Fibroblast of the aortic adventitia (primary cell): ENCODE measurements at regions not wholly inside any gene's neighbourhood (a gene's known extent, or its start where the extent isn't known, plus 50 kb on each side); places are given as distances from the start of the nearest gene placed in this dataset.

Source experiments
- DNase-seq: peaks from one replicate; pipeline ENCODE4 v3.0.0-alpha.2; 2010; ENCODE audit warnings: low read depth
- H3K4me3 ChIP-seq: 2 replicates; pipeline ENCODE4 v1.5.1; 2011; ENCODE audit warnings: low read depth, mild to moderate bottlenecking, control low read depth, low read length, moderate library complexity
- CTCF ChIP-seq: IDR thresholded peaks from 2 replicates; pipeline ENCODE4 v1.5.1; 2011; ENCODE audit warnings: mild to moderate bottlenecking, low read length, control low read depth, inconsistent platforms; ENCODE audit not compliant: insufficient read depth

GRCh38 chr10:111993321-111993720 lies 190.2 kb downstream of the GPAM start:
- no peak overlapping the region for H3K4me3 ChIP-seq
- no peak for TF ChIP-seq CTCF
- DNase-seq = no peak

DNA sequence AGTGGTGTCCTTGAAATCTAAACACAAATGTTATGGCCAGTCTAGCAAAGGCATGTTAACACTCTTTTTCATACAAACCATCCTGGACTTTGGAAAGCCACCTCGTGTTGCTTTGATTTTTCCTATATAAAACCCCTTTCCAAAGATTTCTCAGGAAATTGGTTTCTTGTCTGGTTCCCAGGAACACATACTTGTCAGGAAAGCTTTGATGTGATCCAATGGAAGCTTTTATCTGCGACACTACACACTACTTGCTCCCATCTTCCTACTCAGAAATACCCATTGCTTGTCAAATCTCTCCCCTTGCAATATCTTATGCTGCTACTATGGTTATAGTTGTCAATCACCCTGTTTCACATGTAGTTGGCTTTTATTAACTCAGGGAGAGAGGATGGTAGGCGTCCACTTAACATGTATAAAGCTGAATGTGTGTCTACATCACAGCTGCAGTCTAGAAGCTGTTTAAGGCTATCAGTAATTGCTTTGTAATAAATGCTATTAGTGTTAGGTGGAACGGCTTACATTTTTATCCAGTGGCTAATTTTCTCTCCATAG lies 189.6 kb downstream of the GPAM start:
- no peak overlapping the region for H3K4me3 ChIP-seq
- no peak for DNase-seq
- no peak for TF ChIP-seq CTCF

DNA sequence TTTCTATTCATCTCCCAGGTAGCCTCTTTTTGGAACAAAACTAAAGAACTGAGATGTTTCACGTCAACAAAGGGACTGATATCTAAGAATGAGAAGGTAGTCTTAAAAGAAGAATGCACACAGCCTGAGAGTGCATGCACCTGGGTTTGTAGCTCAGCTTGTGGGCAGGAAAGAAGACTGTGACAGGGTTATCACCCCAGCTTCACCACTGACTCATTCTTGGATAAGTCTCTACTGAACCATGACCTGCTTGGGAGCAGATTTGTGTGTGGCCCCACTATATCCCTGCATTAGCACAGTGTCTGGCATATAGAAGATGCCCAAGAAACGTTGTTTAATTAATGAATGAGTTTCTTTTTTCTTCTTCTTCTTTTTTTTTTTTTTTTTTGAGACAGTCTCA lies 187.5 kb downstream of the GPAM start:
- DNase-seq = no peak
- TF ChIP-seq CTCF = no peak
- no peak overlapping the region for H3K4me3 ChIP-seq

DNA sequence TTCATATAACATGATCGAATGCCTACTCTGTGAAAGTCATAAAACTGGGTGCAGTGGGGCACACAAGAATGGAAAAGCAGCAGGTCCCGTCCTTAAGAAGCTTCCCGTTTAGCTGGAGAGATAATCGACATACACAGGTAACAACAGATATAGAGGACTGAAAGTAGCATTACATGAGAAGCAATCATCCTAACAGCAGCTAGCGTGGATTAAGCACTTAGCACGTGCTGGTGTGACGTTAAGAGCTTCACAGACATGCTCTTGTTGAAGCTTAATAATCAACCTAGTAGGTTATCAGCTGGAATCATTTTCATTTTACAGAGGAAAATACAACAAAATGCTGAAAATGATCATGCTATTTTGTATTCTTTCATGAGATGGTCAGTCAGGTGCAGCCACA lies 184.8 kb downstream of the GPAM start:
- no peak overlapping the region for H3K4me3 ChIP-seq
- no peak for DNase-seq
- no peak for TF ChIP-seq CTCF

DNA sequence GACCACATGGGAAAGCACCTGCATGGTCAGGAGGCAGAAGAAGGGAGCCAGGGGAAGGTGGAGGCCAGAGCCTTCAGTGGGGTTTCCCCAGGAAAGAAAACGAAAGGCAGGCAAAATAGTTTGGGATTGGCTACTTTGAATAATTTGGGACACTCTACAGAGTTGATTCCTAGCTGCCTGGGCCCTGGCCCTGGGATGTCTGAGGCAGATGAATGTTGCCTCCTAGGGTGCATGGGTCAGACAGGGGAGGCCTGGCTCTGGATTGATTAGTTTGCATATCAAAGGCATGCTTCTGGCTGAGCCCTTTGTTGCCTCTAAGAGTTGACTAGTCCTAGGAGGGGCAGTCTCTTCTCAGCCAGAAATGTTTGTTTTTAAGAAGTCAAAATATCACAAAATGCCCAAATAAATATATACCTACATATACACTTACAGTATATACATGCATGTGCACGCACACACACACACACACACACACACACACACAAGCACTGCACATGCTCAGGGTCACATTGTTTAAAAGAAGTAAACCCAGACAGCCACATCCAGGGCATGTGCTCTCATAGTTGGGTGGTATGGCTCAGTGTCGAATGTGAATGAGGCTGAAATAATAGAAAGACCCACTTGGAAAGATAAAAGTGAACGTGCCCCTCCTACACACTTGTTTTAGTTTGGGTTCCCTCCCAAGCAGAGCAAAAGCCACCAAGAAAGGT lies 184.2 kb downstream of the GPAM start:
- H3K4me3 ChIP-seq = no peak overlapping the region
- DNase-seq = no peak
- no peak for TF ChIP-seq CTCF

DNA sequence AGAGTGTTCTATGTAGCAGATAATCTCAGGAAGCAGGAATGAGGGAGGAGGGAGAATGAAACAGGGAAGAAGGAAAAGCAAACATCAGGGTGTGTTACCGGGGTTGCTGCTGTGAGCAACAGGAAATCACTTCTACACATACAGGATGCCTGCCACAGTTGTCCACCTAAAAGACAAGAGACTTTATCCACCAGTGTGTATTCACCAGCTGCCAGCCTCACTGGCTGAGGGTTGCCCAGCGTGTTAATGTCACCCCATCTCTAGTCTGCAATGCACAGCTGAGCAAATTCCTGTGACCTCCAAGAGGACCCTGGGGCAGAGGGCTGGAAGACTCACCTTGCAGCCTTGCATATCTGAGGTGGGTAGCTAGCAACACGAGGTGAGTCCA lies 183.7 kb downstream of the GPAM start:
- DNase-seq = no peak
- no peak overlapping the region for H3K4me3 ChIP-seq
- TF ChIP-seq CTCF = no peak

GRCh38 chr10:112000466-112000865 lies 183.1 kb downstream of the GPAM start:
- TF ChIP-seq CTCF = no peak
- no peak overlapping the region for H3K4me3 ChIP-seq
- DNase-seq = peak; percentile 36
